HG02884 (cell line): ENCODE measurements at regions not wholly inside any gene's neighbourhood (a gene's known extent, or its start where the extent isn't known, plus 50 kb on each side); places are given as distances from the start of the nearest gene placed in this dataset.

Source experiments
- ATAC-seq: cut with Tn5 transposase; IDR thresholded peaks from one replicate; pipeline ENCODE4 v1.9.1; 2021; ENCODE audit warnings: mild to moderate bottlenecking, moderate library complexity; ENCODE audit not compliant: unreplicated experiment

DNA sequence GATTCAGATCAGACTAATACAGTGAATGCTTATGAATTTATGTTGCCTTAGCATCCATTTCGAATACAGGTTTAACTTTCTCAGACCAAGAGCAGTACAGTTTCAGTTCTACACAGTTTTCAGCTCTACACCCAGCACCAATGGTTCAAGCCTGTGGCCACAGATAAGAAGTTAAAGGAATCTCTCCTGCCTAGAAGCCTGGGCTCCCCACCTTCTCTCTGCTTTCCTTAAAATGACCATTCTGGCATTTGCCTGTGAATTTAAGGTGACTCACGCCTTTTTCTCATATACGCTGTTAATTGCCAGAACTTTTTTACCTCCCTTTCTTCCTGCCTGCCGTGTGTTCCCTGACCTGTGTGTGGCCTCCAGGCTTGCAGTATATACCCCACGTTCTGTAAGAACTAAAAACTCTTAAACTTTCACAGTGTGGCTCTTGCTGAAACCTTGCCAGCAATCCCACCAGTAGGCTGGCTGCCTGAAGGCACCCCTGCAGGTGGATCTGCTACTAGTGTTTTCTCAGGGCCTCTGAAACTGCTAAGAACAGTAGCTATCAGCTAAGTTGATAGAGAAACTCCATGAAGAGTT, 692.8 kb upstream of the CDH18 start:
- ATAC-seq: no peak

DNA sequence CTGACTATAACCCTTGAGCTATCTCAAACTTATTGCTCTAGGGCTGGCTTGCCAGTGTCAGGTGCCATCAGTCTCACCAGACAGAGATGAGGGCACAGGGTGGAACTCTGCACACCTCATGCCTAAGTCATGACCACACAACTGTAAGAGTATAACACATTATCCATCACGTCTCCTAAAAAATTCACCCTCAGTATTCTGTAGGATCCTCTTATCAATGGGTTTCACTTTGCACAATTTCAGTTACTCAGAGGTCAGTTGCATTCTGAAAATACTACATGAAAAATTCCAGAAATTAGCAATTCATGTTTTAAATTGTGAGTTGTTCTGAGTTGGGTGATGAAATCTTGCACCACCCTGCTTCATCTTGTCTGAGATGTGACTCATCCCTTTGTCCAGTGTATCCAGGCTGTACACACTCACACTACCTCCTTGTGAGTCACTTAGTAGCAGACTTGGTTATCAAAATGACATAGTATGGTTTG, 690.9 kb upstream of the CDH18 start:
- peak; percentile 46 for ATAC-seq

DNA sequence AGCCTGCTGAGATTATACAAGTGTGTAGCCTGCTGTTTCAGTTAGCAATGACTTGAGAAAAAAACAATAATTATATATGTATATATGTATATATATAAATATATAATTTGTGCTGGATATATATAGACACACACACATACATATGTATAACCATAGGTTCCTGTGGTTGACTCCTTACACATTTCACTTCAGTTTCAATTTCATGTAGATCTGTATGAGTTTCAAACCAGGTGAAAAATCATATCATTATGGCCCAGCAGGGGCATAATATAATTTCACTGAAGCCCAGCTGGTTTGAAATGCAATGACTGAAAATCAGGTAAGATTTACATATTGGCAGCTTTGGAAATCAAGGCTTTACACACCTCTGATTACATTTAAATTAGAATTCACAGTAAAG, 690.4 kb upstream of the CDH18 start:
- ATAC-seq: peak; percentile 16

DNA sequence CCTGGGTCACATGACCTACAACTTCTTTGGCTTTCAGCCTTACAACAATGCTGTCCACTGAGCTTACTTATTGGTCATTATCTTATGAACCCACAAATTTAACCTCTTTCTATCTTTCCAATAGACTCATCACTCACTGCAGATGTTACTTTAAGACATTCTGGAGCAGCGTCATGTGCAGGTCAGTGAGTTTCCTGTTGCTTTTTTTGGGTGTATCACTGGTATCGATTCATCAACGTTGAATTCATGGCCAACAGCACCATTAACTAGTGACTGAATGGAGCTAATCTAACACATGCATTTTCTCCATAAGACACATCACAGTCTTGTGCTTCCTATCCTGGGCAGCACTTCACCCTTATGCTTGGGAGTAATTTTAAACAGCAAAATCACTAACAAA, 672.6 kb upstream of the CDH18 start:
- no peak for ATAC-seq

DNA sequence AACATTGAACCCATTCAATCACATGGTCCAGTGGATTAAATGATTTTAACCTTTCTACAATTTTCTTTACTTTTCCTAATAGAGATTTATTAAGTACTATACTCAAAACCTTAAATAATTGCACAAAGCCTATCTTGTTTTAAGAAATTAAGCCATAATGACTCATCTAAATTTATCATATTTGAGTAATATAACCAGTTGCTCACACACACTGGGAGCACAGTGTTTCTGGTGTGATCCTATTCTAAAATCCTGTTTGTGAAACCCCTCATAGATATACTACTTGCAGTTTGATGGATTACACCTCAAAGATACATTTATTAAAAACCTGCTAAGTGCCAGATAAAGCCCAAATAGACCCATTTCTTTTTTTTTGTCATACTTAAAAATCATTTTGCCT, 668.3 kb upstream of the CDH18 start:
- no peak for ATAC-seq

DNA sequence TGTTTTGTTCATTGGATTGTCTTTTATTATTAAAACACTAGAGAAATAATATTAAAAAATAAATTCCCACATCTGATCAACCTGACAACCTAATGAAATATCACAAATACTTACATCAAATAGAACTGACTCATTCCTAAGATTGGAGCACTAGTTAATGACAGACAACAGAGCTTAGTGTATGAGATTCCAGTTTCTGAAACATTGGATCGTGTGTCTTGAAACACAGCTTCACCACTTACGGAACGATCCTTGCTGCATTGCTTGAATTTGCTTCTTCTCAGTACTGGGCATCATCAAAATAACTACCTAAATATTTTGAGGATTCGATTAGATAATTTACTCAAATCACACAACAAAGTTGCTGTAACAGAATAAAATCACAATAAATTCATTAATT, 667.2 kb upstream of the CDH18 start:
- ATAC-seq: no peak

DNA sequence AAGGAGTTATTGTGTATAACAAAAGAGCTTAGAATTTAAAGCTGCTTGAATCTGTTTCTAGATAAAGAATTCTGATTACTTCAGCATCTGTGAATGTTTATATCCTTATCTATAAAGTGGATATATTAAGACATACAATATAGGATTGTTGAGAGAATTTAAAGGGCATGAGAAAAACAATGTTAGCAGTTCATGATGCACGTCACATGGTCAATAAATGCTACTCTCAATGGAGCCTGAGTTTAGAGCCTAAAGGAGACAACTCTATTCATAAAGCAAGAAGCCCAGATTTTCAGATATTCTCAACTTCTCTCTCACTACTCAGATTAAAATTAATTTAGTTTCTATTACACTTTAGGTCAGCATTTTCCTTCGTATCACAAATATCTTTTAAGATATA, 666.7 kb upstream of the CDH18 start:
- no peak for ATAC-seq

DNA sequence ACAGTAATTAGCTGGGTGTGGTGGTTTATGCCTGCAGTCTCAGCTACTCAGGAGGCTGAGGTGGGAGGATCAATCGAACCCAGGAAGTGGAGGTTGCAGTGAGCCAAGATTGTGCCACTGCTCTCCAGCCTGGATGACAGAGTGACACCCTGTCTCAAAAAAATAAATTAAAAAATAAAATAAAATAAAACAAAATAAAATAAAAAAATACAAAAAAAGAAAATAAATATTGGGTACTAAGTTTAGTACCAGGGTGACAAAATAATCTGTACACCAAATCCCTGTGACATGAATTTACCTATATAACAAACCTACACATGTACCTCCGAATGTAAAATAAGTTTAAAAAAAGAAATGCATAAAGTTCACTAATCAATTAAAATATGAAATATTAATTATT, 666.0 kb upstream of the CDH18 start:
- ATAC-seq: no peak

DNA sequence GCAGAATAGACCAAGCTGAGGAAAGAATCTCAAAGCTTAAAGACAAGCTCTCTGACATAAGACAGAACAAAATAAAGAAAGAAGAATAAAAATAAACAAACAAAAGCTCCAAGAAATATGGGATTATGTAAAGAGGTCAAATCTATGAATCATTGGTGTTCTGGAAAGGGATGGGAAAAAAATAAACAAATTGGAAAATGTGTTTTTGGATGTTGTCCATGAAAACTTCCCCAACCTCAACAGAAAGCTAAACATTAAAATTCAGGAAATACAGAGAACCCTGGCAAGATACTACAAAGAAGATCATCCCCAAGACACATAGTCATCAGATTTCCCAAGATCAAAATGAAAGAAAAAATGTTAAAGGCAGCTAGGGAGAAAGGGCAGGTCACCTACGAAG, 662.0 kb upstream of the CDH18 start:
- no peak for ATAC-seq

DNA sequence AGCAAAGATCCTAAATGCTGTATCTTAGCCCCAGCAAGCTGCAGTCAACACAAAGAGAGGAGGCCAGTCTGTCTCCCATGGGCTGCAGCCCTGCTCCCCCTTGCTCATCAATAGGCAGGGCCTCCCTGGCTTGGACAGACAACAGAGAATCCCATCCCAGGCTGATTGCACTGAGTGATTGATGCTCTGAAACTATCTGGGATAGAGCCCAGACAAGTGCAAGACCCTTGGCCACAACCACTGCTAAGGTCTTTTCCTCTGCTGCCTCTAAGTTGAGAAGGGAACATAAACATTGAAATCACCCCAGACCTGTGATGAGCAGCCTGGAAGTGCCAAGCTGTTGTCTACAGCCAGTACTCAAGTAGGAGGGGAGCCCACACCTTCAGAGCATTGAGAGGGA, 661.0 kb upstream of the CDH18 start:
- no peak for ATAC-seq

DNA sequence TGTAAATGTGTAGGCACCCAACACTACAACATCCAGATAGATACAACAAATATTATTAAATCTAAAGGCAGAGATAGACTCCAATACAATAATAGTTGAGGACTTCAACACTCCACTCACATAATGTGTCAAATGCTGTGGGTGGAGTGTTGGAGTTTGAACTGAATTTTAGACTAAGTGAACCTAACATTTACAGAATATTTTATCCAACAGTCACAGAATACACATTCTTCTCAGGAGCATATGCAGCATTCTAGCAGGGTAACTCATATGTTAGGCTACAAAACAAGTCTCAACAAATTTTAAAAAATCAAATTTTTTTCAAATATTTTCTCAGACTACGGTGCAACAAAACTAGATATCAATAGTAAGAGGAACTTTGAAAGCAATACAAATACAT, 648.7 kb upstream of the CDH18 start:
- ATAC-seq: no peak

DNA sequence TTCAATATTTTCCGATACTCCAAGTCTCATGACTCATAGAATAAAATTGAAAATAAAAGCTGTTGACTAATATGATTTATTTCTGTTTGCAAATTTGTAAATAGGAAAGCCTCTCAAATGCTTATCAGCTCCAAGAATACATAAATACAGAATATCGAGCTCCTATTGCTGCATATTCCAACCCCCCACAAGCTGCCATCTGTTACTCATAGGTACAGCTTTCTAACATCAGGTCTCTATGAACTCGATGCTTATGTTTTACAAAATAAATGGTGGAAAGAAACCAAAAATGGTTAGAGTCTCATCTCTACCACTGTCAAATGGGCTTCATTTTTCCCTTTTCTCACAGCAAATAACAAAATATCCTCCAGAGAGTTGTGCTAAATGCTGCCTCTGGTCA, 631.6 kb upstream of the CDH18 start:
- ATAC-seq: no peak

DNA sequence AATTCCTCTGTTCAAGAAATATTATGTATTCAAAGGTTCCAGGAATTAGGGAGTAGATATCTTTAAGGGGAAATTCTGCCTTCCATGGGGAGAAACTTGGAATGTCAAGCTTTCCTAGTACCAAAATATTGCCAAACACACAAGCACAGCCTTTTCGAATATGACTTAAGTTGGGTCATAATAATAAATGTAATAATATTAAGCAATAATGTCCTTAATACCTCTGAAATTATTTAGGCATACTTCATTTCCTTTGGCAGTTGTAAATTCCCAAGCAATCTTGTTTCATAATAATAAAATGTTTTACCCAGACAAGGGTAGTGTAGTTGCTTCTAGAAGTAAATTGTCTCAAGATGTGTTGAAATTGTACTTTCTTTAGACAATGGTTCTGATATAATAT, 630.3 kb upstream of the CDH18 start:
- ATAC-seq: no peak

DNA sequence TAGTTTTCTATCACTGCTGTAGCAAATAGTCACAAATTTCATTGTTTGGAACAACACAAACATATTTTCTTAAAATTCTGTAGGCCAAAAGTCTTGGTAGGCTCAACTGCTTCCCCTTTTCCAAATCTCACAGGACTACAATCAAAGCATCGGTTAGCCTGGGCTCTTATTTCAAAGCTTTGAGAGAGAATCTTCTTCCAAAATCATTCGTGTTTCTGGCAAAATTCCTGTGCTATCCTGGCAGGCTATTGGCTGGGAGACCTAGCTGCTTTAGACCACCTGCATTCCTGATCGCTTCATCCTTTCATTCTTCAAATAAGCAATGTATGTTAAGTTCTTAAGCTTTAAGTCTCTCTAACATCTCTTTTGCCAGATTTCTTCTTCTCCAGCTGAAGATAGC, 629.8 kb upstream of the CDH18 start:
- no peak for ATAC-seq

DNA sequence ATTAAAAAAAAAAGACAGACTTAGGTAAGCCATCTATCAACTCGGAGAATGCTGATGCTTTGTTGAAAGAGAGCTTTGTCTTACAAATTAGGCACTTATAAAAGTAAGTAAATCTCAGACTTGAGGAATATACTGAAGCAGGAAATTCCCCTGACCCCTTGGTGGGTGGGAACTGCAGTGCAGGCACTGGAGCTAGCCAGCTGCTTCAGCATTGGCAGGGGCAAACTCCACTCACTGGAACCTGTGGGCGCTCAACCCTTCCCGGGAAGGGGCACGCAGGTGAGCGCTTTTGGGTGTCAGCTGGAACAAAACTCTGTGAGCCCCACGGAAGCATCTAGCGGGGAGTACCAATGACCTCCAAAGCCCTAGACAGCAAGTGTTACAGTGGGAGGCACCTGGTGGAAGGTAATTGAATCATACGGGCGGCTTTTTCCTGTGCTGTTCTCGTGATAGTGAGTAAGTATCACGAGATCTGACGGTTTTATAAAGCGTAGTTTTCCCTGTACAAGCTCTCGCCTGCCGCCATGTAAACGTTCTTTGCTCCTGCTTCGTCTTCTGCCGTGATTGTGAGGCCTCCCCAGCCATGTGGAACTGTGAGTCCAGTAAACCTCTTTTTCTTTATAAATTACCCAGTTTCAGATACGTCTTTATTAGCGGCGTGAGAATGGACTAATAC, 628.0 kb upstream of the CDH18 start:
- ATAC-seq: no peak

DNA sequence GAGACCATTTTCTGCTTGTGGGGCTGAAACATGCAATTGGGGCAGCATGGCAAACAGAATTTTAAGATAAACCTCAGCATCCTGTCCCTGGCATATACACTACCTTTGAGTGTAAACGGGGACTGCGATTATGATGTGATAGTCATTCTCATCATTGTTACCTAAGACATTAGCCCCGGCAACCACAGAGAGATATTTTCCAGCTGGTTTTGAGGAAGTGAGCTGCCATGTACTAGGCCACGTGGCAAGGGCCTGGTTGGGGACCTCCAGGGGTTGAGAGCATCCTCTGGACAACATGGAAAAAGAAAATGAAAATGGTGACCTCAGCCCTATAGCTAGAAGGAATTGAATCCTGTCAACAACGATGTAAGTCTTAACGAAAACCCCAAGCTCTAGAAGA, 623.6 kb upstream of the CDH18 start:
- no peak for ATAC-seq

DNA sequence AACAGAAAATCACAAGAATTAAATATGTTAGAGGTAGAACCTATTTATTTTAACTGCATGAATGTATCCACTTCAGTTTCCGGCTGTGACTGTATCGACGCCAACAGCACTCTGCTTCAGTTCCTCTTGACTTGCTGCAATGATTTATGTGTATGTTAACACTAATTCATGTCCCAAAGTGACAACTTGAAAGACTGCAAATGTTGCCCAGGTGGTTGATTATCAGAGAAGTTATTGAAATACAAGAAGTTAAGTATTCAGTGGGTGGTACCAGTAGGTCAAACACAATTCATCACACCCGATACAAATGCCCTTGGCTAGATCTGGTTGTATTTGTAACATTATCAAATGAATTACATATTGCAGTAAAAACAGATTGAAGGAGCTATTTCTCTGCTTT, 622.7 kb upstream of the CDH18 start:
- no peak for ATAC-seq

DNA sequence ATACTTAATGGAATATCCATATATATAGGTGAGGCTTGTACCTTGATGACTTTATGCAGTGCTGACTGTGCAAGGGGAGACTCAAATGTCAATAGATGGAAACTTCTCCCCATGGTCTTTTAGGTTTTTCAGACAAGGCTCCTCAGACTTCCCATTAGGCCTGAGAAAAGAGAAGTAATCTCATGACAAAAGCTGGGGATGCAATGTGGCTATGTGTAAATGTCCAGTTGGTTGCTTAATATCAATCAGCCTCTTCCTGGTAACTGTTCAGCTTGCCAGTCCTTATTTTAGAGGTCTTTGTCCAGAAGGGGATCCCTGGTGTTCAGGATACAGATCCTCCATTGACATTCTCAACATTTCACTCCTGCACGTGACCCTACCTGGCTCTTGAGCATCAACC, 621.1 kb upstream of the CDH18 start:
- no peak for ATAC-seq

DNA sequence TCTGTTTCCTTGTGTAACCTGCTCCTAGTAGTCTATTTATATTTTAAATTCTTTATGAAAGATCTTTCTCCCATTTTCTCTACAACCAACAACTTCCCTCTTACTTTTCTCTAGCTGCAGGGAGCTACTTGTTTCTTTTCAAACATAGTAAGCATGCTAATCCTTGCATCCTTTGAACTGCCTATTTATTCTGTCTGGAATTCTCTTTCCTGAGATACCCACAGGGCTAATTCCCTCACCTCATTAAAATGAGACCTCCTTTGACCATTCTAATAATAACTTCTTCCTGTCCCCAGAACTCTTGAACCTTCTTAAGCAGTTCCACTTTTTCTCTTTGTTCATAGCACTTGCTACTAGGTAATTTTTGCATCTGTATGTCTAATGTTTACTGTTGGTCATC, 620.6 kb upstream of the CDH18 start:
- ATAC-seq: no peak

DNA sequence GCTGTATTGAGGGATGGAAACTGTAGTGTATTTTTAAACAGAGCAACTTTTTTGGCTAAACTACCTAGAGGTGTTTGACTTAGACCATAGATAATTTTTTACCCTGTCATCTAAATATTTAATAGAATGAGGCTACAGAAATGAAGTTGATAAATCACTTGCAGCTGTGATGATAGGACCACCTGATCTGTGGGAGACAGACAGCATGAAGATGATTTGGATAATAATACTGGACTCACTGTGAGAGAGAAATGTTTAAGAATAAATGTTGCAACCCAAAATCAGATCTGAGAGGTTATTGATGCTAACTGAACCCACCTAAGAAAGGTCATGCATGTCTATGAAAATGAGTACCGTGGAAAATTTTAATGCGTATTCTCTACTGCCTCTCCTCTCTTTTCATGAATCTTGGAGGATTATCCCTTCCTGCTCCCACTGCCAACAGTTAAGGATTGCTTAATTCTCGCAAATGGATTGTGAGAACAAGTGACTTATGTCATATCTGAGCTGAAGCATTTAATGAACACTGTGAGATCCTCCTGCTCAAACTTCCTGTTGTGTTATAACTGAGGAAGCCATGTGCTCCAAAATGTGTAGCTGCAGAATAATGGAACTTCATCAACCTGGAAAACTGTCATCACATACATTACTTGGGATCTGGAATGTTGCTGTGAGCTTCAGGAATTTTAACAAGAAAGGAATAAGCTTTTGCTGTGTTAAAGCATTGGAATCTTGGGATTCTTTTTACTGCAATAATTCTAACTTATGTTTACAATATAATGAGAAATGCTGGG, 617.9 kb upstream of the CDH18 start:
- ATAC-seq: no peak

DNA sequence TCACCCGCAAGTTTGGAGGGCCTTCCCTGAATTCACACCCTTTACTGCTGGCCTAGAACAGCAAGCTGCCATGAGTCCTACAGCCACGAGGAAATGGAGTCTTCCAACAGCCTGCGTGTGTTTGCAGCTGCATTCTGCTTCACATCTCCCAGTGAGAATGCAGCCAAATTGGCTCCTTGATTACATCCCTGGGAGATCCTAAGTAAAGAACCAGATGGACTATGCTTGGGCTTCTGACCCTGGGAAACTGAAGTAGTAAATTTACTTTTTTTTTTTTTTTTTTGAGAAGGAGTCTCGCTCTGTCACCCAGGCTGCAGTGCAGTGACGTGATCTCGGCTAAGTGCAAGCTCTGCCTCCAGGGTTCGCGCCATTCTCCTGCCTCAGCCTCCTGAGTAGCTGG, 617.0 kb upstream of the CDH18 start:
- ATAC-seq: no peak

DNA sequence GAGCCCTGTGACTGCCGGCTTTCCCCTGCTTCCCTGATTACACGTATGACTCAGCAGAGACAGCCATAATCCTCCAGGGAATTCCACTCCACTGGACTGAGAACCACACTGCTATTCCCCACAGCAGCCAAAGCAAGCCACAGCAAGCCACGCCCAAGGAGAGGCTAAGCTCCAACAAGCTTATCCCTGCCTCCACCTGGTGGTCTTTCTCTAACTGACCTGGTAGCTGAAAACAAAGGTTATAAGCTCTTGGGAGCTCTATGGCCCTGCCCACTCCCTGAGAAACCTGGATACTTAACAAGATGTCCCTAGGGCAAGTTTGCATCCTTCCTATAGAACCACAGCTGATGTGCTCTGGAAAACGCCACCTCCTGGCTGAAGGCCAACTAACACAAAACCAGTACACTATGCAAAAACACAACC, 613.7 kb upstream of the CDH18 start:
- no peak for ATAC-seq
